HG02870 (cell line): ENCODE measurements at regions not wholly inside any gene's neighbourhood (a gene's known extent, or its start where the extent isn't known, plus 50 kb on each side); places are given as distances from the start of the nearest gene placed in this dataset.
A peak's percentile ranks its signal among the peaks of the same experiment; 100 is the strongest.
"Not testable (repeated sequence)": the region's sequence is repeated elsewhere in the genome, so short reads cannot be mapped to it uniquely, and the experiment has no call there.

ENCODE experiments used
- ATAC-seq: cut with Tn5 transposase; IDR thresholded peaks from one replicate; pipeline ENCODE4 v1.9.1; 2021; ENCODE audit warnings: mild to moderate bottlenecking, moderate library complexity; ENCODE audit not compliant: unreplicated experiment

DNA sequence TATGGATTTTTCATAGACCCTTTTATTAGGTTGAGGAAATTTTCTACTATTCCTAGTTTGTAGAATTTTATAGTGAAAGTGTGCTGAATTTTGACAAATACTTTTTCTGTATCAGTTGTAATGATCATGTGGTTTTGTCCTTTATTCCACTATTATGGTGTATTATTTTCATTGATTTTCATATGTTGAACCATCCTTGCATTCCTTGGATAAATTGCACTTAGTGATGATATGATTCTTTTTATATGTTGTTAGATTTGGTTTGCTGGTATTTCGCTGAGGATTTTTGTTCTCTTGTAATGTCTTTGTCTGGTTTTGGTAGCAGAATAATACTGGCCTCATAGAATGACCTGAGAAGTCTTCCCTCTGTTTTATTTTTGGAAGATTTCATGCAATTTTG, 140.6 kb upstream of the CDK6 start:
- no peak for ATAC-seq

DNA sequence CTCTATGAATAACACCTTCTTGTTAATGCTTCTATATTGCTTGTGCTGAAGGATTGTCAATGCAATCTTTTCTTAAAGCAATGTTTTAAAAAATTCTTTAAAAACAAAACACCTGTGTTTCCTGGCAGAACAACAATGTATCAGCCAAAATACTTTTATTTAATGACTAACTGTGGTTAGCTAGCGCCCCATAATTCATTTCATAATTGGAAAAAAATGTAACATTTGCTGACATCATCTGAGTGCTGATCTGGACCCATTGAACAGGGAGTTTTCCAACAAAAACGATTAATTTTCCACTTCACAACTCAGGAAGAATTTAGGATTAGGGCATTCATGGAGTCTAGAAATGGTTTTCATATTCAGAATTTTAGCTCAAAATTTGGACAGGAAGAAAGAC, 137.6 kb upstream of the CDK6 start:
- ATAC-seq, result no peak

DNA sequence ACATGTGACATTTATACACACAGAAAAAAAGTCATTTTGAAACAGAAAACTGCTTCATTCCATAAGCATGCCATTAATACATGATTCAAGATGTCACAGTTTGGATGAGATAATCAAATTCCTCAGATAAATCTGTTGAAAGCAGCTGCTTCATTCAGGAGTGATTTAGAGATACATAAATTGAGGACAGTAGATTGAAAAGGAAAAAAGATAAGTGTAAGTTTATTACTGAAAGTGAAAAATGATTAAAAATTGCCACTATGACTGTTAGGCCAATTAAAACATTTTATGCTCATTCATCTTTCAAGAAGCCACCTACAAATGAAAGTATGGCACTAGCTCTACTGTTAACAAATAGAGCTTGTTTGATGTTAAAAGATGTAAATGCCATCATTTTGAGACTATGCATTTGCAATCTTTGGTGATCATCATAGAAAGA, 136.9 kb upstream of the CDK6 start:
- no peak for ATAC-seq

DNA sequence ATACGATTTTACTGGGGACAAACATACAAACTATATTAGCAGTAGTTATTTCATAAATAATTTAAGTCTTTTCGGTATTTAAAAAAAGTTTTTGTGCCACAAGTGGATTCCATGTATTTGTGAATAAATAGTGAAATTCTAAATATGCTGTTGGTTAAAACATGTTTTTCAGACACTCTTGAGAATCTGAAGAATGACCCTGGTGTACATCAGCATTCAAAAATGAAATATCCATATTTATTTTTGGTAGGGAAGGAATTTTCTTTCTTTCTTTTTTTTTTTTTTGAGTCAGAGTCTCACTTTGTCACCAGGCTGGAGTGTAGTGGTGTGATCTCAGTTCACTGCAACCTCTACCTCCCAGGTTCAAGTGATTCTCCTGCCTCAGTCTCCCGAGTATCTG, 136.1 kb upstream of the CDK6 start:
- ATAC-seq, result no peak

- no peak for ATAC-seq
Measured at GRCh38 chr7:92969061-92969460, 132.7 kb upstream of the CDK6 start.

DNA sequence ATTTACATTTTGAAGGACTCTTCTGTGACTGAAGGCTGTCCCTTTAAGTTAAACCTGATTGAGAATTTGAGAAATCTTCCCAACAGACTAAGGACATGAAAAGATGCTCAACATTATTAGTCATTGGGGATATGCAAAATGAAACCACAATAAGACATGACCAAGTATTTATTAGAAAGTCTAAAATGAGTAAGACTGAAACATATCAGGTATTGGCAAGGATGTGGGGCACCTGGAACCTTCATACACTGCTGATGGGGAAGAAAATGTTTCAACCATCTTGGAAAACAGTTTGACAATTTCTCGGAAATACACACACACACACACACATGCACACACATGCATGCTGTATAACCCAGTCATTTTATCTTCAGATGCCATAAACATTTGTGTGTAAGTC, 132.1 kb upstream of the CDK6 start:
- ATAC-seq, result peak; percentile 76

- ATAC-seq, result no peak
Measured at GRCh38 chr7:92967238-92967637, 130.9 kb upstream of the CDK6 start.

DNA sequence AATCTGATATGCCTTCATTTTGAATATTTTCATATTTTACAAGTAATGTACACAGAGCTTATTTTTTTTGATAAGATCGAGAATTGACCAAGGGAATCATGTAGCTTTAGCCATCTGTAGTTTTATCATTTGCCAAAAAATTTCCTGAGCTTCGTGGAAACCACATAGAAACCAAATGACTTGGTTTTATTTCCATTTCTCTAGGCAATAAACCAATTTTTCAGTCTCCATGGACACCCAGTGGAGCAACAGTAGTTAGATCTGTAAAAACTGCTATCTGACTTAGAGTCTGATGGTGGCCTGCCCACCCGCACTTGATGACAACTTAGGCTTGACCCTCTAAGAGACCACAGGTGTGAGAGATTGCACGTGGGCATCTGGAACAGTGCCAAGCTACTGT, 127.8 kb upstream of the CDK6 start:
- no peak for ATAC-seq

- ATAC-seq, result no peak
Measured at GRCh38 chr7:92963566-92963965, 127.2 kb upstream of the CDK6 start.

DNA sequence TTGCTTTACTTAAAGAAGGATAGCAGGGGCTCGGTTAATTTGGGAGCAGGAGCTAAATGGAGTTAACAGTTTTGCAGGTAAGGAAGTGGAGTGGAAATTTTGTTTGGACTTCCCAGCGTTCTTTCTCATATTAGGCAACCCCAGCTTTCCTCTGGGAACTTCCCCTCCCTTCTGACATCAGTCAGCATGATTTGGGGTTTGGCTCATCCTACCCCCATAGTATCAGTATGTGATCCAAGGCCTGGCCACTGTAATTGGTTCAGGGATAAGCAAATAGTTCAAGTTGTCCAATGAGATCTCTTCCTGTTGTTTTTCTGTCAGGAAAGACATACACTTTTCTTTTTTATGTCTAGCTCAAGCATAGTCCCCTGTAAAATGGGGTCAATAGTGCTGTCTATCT, 125.6 kb upstream of the CDK6 start:
- no peak for ATAC-seq

DNA sequence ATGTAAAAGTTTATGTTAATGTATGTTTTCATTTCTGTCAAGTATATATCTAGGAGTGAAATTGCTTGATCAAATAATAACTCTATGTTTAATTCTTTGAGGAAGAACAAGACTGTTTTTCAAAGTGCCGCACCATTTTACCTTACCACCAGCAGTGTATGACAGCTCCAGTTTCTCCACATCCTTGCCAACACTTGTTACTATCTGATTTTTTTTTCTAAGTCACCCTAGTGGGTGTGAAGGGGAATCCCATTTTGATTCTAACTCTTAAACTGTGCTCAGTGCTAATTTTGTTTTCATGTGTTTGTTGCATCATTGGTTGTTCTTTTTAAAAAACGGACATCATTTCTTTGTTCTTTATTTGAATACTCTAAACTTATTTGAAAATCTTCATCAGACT, 120.2 kb upstream of the CDK6 start:
- ATAC-seq, result no peak

DNA sequence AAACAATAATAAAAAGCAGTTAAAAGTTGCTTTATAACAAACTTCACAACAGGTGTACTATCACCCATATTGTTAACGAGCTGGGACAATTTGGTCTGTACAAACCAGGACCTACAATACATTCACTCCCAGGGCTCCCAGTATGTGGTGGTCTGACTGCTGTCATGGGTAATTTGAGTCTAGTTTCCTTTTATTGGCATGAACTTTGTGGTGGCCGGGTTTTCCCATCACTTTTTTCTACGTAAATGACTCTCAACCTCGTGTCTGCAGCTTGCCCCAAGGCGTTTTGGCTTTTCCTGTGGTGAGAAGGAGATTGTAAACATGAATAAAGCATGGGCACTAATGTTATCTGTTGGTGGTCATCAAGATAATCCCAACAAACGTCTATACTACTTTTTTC, 118.7 kb upstream of the CDK6 start:
- peak; percentile 61 for ATAC-seq

DNA sequence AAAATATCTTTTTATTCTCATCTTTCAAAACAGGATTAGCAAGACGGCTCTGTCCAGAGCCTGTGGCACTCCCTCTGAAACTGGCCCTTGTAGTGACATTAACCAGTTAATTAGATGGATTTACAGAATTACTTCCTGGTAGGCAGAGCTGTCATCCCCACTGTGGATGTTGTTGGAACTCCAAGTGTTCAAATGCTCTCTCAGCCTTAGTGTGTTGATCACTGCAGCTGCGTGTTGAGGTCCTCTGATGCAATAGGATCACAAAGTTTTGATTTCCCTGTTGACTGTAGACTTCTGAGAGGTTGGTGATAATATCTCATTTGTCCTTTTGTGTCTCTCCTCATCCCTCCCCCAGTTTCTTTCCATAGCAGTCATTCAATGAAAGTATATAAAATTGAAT, 117.3 kb upstream of the CDK6 start:
- ATAC-seq, result no peak

GRCh38 chr7:92949748-92950147, 113.4 kb upstream of the CDK6 start:
- ATAC-seq, result no peak

GRCh38 chr7:92945840-92946239, 109.5 kb upstream of the CDK6 start:
- ATAC-seq, result no peak

DNA sequence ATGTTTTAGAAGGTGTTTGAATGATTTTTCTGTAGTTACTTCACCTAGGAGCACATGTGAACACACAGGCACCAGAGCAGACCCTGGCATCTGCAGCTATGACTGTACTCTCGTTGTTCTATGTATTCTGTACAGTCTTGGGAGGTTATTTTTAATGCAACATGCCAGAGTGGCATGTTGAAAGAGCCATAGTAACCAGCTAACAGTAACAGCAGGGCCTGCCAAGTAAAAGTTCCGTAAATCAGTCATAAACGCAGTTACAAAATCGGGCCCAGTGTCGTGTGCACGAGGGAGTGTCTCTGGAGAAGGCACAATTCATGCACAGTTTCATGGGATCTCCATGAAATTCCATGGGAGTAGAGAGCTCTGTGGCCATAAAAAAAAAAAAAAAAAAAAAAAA, 108.3 kb upstream of the CDK6 start:
- no peak for ATAC-seq

DNA sequence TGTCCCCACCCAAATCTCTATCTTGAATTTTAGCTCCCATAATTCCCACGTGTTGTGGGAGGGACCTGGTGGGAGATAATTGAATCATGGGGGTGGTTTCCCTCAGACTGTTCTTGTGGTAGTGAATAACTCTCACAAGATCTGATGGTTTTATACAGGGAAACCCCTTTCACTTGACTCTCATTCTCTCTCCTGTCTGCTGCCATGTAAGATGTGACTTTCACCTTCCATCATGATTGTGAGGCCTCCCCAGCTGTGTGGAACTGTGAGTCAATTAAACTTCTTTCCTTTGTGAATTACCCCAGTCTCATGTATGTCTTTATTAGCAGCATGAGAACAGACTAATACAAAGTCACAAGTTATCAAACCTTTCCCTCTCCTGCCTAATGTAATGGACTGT, 106.3 kb upstream of the CDK6 start:
- not testable (repeated sequence) for ATAC-seq

DNA sequence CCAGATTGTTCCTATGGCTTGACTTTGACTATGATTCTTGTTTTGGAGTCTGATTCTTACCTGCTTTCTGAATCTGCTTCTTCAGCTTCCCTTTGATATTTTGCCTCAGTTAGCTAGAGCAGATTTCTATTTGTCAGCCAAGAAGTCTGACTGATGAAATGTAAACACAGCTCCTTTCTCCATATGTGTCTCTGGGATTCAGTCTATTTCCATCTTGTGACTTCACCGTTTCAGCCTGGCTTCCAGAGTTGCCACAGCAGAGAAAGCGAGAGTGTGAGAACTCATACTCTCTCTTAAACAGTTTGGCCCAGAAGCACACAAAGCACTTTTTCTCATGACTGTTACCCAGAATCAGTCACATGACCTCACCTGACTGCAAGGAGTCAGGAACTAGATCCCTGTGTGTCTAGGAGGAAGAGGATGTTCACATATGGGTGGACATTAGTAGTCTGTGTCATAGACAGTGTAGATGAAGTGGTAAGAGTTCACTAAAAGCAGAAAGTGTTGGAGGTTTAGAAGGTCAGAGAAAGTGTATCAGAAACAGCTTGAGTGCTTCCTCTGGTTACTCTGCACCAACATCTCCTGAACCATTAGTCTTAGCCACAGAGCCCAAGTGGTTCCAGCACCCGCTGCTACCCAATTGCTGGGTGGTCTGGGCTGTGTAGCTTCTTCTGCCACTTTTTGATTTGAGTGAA, 103.4 kb upstream of the CDK6 start:
- no peak for ATAC-seq

DNA sequence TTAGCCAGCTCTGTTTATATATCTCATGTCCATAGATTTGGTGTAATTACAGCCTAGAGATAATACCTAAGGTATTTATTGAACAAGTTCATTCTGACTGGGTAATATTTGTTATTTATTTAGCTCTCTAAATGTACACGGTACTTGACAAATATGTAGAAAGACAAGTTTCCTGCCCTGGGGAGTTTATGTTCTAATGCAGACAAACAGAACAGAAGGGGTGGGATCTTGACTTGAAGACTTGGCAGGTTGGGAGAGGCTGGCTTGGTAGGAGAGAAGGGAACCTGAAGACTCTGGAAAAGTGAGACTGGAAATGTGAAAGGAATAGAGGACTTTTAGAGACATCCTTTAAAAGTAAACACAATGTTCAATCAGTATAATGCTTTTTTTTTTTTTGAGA, 97.7 kb upstream of the CDK6 start:
- no peak for ATAC-seq

- ATAC-seq, result no peak
Measured at GRCh38 chr7:92932450-92932849, 96.1 kb upstream of the CDK6 start.

DNA sequence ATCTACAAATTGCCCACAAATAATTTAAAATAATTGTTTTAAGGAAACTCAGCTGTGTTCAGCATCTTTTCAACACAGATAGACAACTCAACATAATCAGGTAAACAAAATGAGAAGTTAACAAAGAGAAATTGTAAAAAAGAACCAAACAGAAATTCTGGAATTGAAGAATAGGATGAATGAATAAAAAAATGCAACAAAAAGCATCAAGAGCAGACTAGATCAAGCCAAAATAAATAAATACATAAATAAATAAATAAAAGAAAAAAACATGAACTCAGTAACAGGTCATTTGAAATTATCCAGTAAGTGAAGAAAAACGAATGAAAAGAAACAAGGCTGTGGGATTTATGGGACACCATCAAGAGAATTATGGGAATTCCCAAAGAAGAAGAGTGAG, 94.0 kb upstream of the CDK6 start:
- no peak for ATAC-seq

DNA sequence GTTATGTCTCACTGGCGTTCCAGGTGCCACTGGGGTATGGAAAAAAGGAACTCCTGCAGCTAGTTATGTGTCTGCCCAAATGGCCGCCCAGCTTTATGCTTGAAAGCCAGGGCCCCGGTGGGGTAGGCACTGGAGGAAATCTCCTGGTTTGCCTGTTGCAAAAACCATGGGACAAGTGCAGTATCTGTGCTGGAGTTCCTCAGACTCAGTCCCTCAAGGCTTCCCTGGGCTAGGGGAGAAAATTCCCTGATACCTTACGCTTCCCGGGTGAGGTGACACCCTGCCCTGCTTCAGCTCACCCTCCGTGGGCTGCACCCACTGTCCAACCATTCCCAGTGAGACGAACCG, 90.3 kb upstream of the CDK6 start:
- no peak for ATAC-seq

DNA sequence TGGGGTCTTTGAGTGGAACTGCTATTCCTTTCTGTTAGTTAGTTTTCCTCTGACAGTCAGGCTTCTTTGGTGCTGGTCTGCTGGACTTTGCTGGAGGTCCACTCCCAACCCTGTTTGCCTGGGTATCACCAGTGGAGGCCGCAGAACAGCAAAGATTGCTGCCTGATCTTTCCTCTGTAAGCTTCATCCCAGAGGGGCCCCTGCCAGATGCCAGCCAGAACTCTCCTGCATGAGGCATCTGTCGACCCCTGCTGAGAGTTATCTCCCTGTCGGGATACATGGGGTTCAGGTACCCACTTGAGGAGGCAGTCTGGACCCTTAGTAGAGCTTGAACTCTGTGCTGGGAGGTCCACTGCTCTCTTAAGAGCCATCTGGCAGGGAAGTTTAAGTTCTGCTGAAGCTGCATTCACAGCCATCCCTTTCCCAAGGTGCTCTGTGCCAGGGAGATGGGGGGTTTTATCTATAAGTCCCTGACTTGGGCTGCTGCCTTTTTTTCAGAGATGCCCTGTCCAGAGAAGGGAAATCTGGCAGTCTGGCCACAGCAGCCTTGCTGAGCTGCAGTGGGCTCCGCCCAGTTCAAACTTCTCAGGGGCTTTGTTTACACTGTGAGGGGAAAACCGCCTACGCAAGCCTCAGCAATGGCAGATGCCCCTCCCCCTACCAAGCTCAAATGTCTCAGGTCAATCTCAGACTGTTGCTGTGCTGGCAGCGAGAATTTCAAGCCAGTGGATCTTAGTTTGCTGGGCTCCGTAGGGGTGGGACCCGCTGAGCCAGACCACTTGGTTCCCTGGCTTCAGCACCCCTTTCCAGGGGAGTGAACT, 89.7 kb upstream of the CDK6 start:
- ATAC-seq, result no peak
